Hepatocyte (in vitro differentiated cells): ENCODE measurements at regions not wholly inside any gene's neighbourhood (a gene's known extent, or its start where the extent isn't known, plus 50 kb on each side); places are given as distances from the start of the nearest gene placed in this dataset.

Experiments used
- CTCF ChIP-seq: fragments of 200-600 bp; sonication (generic); IDR thresholded peaks from 2 replicates; pipeline ENCODE4 v1.5.1; 2016; ENCODE audit warnings: antibody characterized with exemption, mild to moderate bottlenecking; ENCODE audit not compliant: poor library complexity
- EZH2 ChIP-seq: fragments of 200-600 bp; sonication (generic); IDR thresholded peaks from 2 replicates; pipeline ENCODE4 v1.6.1; 2016; ENCODE audit warnings: antibody characterized with exemption, mild to moderate bottlenecking, borderline replicate concordance
- EZH2phosphoT487 ChIP-seq: fragments of 200-600 bp; sonication (generic); IDR thresholded peaks from one replicate; pipeline ENCODE4 v1.6.1; 2018; ENCODE audit warnings: antibody characterized with exemption, mild to moderate bottlenecking, low read depth, moderate library complexity; ENCODE audit not compliant: unreplicated experiment, severe bottlenecking

- no peak for TF ChIP-seq CTCF
- no peak for TF ChIP-seq EZH2phosphoT487
- no peak for TF ChIP-seq EZH2
Observed at GRCh38 chr15:96043591-96044171, 286.8 kb upstream of the NR2F2 start.
